ENCODE measurements at regions not wholly inside any gene's neighbourhood (a gene's known extent, or its start where the extent isn't known, plus 50 kb on each side); places are given as distances from the start of the nearest gene placed in this dataset.

DNA sequence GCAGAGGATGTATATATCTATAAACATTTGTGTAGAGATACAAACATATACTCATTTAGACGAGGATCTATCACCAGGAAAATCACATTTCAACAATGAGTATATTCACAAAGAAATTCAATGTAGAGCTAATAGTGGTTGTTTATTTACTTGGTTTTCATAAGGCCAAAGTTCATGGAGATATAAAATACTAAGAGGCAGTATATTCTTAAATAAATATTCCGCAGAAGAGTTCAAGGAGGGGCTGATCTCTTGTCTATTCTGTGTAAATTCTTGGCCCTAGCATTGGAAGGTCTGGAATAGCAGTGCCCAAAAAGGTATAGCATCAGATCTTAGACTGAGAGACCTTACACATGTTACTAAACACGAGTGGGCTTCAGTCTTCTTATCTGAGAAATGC lies 122.1 kb downstream of the EDEM1 start:
- TF ChIP-seq, protein P1, sequence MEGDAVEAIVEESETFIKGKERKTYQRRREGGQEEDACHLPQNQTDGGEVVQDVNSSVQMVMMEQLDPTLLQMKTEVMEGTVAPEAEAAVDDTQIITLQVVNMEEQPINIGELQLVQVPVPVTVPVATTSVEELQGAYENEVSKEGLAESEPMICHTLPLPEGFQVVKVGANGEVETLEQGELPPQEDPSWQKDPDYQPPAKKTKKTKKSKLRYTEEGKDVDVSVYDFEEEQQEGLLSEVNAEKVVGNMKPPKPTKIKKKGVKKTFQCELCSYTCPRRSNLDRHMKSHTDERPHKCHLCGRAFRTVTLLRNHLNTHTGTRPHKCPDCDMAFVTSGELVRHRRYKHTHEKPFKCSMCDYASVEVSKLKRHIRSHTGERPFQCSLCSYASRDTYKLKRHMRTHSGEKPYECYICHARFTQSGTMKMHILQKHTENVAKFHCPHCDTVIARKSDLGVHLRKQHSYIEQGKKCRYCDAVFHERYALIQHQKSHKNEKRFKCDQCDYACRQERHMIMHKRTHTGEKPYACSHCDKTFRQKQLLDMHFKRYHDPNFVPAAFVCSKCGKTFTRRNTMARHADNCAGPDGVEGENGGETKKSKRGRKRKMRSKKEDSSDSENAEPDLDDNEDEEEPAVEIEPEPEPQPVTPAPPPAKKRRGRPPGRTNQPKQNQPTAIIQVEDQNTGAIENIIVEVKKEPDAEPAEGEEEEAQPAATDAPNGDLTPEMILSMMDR (IDR thresholded peaks at IDR 0.05), result no peak
- no peak for TF ChIP-seq EP300 (IDR thresholded peaks at IDR 0.05)
